HEK293 (cell line): ENCODE measurements at regions not wholly inside any gene's neighbourhood (a gene's known extent, or its start where the extent isn't known, plus 50 kb on each side); places are given as distances from the start of the nearest gene placed in this dataset.

Experiments used
- CTCF ChIA-PET: fragments of 350-600 bp; formaldehyde crosslinking; extraction: SDS; loops from one replicate; lab custom pipeline; 2021; ENCODE audit warnings: antibody characterized with exemption; lab: Yijun Ruan, JAX
- POLR2A ChIA-PET: fragments of 300-600 bp; formaldehyde crosslinking; extraction: SDS; loops from one replicate; lab custom pipeline; 2020; ENCODE audit warnings: antibody characterized with exemption, inconsistent platforms; lab: Yijun Ruan, JAX
- H3K27ac ChIP-seq: fragments of 200-500 bp; sonication (Bioruptor generic); 2 replicates; pipeline ENCODE4 v1.5.1; 2014; ENCODE audit warnings: low read depth, low read length, control low read depth, inconsistent platforms; ENCODE audit errors: extremely low read depth
- H3K36me3 ChIP-seq, 2 experiments: fragments of 200-500 bp in 1 of 2; sonication (Bioruptor generic) in 1 of 2; 1 replicate in 1 of 2; 2 replicates in 1 of 2; pipeline ENCODE4 v1.5.1; 2014 to 2017; ENCODE audit warnings: inconsistent platforms in 2 of 2, low read length in 2 of 2; ENCODE audit not compliant: control insufficient read depth in 2 of 2, insufficient read depth in 1 of 2
- H3K4me1 ChIP-seq: fragments of 200-500 bp; sonication (Bioruptor generic); 2 replicates; pipeline ENCODE4 v1.5.1; 2014; ENCODE audit warnings: mild to moderate bottlenecking, low read length, inconsistent platforms; ENCODE audit not compliant: control insufficient read depth, insufficient read depth
- H3K4me3 ChIP-seq: 2 replicates; pipeline ENCODE4 v1.5.1; 2011; ENCODE audit warnings: low read depth, mild to moderate bottlenecking, control low read depth, low read length, moderate library complexity
- H3K9me3 ChIP-seq: fragments of 200-500 bp; sonication (Bioruptor generic); 2 replicates; pipeline ENCODE4 v1.5.1; 2014; ENCODE audit warnings: low read depth, low read length, inconsistent platforms; ENCODE audit not compliant: control insufficient read depth, insufficient read depth
- GLIS2 ChIP-seq: fragments of 450-650 bp; formaldehyde crosslinking; IDR thresholded peaks from 2 replicates; pipeline ENCODE4 v1.5.1; 2016; ENCODE audit warnings: missing biosample characterization, missing genetic modification characterization
- KLF10 ChIP-seq: fragments of 450-650 bp; IDR thresholded peaks from 2 replicates; pipeline ENCODE4 v1.5.1; 2018; ENCODE audit warnings: missing biosample characterization, mild to moderate bottlenecking, missing genetic modification characterization
- REST ChIP-seq: fragments of 450-650 bp; formaldehyde crosslinking; IDR thresholded peaks from 2 replicates; pipeline ENCODE4 v1.5.1; 2016; ENCODE audit warnings: missing biosample characterization, missing genetic modification characterization
- ZBTB17 ChIP-seq: fragments of 450-650 bp; formaldehyde crosslinking; IDR thresholded peaks from 2 replicates; pipeline ENCODE4 v1.5.1; 2016; ENCODE audit warnings: missing biosample characterization, missing genetic modification characterization
- ZBTB26 ChIP-seq: fragments of 450-650 bp; formaldehyde crosslinking; optimal IDR thresholded peaks from 2 replicates; pipeline ENCODE3; 2016; ENCODE audit warnings: missing biosample characterization, mild to moderate bottlenecking, missing genetic modification characterization
- ZNF133 ChIP-seq: fragments of 450-650 bp; formaldehyde crosslinking; IDR thresholded peaks from 2 replicates; pipeline ENCODE4 v1.5.1; 2016; ENCODE audit warnings: missing biosample characterization, missing genetic modification characterization
- ZNF324 ChIP-seq: fragments of 450-650 bp; formaldehyde crosslinking; IDR thresholded peaks from 2 replicates; pipeline ENCODE4 v1.5.1; 2016; ENCODE audit warnings: missing biosample characterization, missing genetic modification characterization
- ZNF366 ChIP-seq: fragments of 450-650 bp; formaldehyde crosslinking; conservative IDR thresholded peaks from 2 replicates; pipeline ENCODE4 v1.5.1; 2016; ENCODE audit warnings: missing biosample characterization, missing genetic modification characterization
- ZNF391 ChIP-seq: fragments of 450-650 bp; formaldehyde crosslinking; IDR thresholded peaks from 2 replicates; pipeline ENCODE4 v1.5.1; 2016; ENCODE audit warnings: low read depth, missing biosample characterization, missing genetic modification characterization, borderline replicate concordance
- ZNF423 ChIP-seq: fragments of 450-650 bp; formaldehyde crosslinking; IDR thresholded peaks from 2 replicates; pipeline ENCODE4 v1.5.1; 2016; ENCODE audit warnings: missing biosample characterization, missing genetic modification characterization
- ZNF501 ChIP-seq: fragments of 450-650 bp; formaldehyde crosslinking; IDR thresholded peaks from 2 replicates; pipeline ENCODE4 v1.5.1; 2016; ENCODE audit warnings: missing biosample characterization, missing genetic modification characterization
- ZNF560 ChIP-seq: fragments of 450-650 bp; formaldehyde crosslinking; IDR thresholded peaks from 2 replicates; pipeline ENCODE4 v1.5.1; 2017; ENCODE audit warnings: missing biosample characterization, missing genetic modification characterization, borderline replicate concordance
- ZNF747 ChIP-seq: fragments of 450-650 bp; formaldehyde crosslinking; IDR thresholded peaks from 2 replicates; pipeline ENCODE4 v1.5.1; 2016; ENCODE audit warnings: missing biosample characterization, missing genetic modification characterization
- TF ChIP-seq, protein P1 (sequence below): fragments of 450-650 bp; formaldehyde crosslinking; IDR thresholded peaks from 2 replicates; pipeline ENCODE4 v1.5.1; 2016; ENCODE audit warnings: missing biosample characterization, missing genetic modification characterization, borderline replicate concordance
- TF ChIP-seq, protein P2 (sequence below): fragments of 450-650 bp; formaldehyde crosslinking; IDR thresholded peaks from 2 replicates; pipeline ENCODE4 v1.5.1; 2016; ENCODE audit warnings: missing biosample characterization, missing genetic modification characterization
- TF ChIP-seq, protein P3 (sequence below): IDR thresholded peaks from 2 replicates; pipeline ENCODE4 v1.6.1; 2011; ENCODE audit warnings: mild to moderate bottlenecking, low read depth, low read length, borderline replicate concordance
- TF ChIP-seq, protein P4 (sequence below): fragments of 450-650 bp; formaldehyde crosslinking; IDR thresholded peaks from 2 replicates; pipeline ENCODE4 v1.5.1; 2017; ENCODE audit warnings: missing biosample characterization, missing genetic modification characterization

GRCh38 chr1:185478877-185479276 lies 161.8 kb upstream of the IVNS1ABP start:
- no peak overlapping the region for H3K27ac ChIP-seq
- ChIA-PET CTCF (no interaction called here), POLR2A (no interaction called here)
- no peaks in the 10 kb centered on the region for H3K9me3 ChIP-seq
- TF ChIP-seq, protein P1, sequence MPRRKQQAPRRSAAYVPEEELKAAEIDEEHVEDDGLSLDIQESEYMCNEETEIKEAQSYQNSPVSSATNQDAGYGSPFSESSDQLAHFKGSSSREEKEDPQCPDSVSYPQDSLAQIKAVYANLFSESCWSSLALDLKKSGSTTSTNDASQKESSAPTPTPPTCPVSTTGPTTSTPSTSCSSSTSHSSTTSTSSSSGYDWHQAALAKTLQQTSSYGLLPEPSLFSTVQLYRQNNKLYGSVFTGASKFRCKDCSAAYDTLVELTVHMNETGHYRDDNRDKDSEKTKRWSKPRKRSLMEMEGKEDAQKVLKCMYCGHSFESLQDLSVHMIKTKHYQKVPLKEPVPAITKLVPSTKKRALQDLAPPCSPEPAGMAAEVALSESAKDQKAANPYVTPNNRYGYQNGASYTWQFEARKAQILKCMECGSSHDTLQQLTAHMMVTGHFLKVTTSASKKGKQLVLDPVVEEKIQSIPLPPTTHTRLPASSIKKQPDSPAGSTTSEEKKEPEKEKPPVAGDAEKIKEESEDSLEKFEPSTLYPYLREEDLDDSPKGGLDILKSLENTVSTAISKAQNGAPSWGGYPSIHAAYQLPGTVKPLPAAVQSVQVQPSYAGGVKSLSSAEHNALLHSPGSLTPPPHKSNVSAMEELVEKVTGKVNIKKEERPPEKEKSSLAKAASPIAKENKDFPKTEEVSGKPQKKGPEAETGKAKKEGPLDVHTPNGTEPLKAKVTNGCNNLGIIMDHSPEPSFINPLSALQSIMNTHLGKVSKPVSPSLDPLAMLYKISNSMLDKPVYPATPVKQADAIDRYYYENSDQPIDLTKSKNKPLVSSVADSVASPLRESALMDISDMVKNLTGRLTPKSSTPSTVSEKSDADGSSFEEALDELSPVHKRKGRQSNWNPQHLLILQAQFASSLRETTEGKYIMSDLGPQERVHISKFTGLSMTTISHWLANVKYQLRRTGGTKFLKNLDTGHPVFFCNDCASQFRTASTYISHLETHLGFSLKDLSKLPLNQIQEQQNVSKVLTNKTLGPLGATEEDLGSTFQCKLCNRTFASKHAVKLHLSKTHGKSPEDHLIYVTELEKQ, result no peak
- TF ChIP-seq, protein P2, sequence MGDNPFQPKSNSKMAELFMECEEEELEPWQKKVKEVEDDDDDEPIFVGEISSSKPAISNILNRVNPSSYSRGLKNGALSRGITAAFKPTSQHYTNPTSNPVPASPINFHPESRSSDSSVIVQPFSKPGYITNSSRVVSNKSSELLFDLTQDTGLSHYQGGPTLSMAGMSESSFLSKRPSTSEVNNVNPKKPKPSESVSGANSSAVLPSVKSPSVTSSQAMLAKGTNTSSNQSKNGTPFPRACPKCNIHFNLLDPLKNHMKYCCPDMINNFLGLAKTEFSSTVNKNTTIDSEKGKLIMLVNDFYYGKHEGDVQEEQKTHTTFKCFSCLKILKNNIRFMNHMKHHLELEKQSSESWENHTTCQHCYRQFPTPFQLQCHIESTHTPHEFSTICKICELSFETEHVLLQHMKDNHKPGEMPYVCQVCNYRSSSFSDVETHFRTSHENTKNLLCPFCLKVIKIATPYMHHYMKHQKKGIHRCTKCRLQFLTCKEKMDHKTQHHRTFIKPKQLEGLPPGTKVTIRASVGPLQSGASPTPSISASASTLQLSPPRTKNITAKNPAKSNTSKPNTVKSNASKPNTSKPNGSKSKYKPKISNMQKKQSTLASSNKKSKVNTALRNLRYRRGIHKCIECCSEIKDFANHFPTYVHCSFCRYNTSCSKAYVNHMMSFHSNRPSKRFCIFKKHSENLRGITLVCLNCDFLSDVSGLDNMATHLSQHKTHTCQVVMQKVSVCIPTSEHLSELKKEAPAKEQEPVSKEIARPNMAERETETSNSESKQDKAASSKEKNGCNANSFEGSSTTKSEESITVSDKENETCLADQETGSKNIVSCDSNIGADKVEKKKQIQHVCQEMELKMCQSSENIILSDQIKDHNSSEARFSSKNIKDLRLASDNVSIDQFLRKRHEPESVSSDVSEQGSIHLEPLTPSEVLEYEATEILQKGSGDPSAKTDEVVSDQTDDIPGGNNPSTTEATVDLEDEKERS (tag by site-specific recombination), result no peak
- TF ChIP-seq ZNF560 (tag by site-specific recombination) (no peak), ZNF133 (tag by site-specific recombination) (no peak), REST (tag by site-specific recombination) (no peak), ZBTB26 (no peak), ZNF324 (tag by site-specific recombination) (no peak), ZNF747 (no peak), KLF10 (tag by site-specific recombination) (no peak), ZNF366 (tag by site-specific recombination) (no peak), ZNF423 (tag by site-specific recombination) (no peak), ZNF501 (tag by site-specific recombination) (no peak), ZNF391 (no peak), ZBTB17 (tag by site-specific recombination) (no peak), GLIS2 (tag by site-specific recombination) (no peak)
- TF ChIP-seq, protein P3, sequence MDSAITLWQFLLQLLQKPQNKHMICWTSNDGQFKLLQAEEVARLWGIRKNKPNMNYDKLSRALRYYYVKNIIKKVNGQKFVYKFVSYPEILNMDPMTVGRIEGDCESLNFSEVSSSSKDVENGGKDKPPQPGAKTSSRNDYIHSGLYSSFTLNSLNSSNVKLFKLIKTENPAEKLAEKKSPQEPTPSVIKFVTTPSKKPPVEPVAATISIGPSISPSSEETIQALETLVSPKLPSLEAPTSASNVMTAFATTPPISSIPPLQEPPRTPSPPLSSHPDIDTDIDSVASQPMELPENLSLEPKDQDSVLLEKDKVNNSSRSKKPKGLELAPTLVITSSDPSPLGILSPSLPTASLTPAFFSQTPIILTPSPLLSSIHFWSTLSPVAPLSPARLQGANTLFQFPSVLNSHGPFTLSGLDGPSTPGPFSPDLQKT, result no peak
- TF ChIP-seq, protein P4, sequence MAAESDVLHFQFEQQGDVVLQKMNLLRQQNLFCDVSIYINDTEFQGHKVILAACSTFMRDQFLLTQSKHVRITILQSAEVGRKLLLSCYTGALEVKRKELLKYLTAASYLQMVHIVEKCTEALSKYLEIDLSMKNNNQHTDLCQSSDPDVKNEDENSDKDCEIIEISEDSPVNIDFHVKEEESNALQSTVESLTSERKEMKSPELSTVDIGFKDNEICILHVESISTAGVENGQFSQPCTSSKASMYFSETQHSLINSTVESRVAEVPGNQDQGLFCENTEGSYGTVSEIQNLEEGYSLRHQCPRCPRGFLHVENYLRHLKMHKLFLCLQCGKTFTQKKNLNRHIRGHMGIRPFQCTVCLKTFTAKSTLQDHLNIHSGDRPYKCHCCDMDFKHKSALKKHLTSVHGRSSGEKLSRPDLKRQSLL, result no peak
- H3K4me3 ChIP-seq, result no peak overlapping the region
- H3K36me3 ChIP-seq, result no peaks in the 10 kb centered on the region
- H3K4me1 ChIP-seq, result no peaks in the 10 kb centered on the region; the same call in 1 of the 2 replicates
